DND-41 (cell line): ENCODE measurements at regions not wholly inside any gene's neighbourhood (a gene's known extent, or its start where the extent isn't known, plus 50 kb on each side); places are given as distances from the start of the nearest gene placed in this dataset.

Experiments
- EZH2 ChIP-seq: IDR thresholded peaks from 3 replicates; pipeline ENCODE4 v1.6.1; 2012; ENCODE audit warnings: borderline replicate concordance, low read depth, mild to moderate bottlenecking, moderate library complexity, low read length, inconsistent platforms; ENCODE audit not compliant: severe bottlenecking
- TF ChIP-seq, protein P1 (sequence below): IDR thresholded peaks from 2 replicates; pipeline ENCODE4 v1.5.1; 2012; ENCODE audit warnings: borderline replicate concordance, low read length, moderate library complexity, mild to moderate bottlenecking; ENCODE audit not compliant: poor library complexity, severe bottlenecking; ENCODE audit errors: extremely low read depth

- TF ChIP-seq, protein P1, sequence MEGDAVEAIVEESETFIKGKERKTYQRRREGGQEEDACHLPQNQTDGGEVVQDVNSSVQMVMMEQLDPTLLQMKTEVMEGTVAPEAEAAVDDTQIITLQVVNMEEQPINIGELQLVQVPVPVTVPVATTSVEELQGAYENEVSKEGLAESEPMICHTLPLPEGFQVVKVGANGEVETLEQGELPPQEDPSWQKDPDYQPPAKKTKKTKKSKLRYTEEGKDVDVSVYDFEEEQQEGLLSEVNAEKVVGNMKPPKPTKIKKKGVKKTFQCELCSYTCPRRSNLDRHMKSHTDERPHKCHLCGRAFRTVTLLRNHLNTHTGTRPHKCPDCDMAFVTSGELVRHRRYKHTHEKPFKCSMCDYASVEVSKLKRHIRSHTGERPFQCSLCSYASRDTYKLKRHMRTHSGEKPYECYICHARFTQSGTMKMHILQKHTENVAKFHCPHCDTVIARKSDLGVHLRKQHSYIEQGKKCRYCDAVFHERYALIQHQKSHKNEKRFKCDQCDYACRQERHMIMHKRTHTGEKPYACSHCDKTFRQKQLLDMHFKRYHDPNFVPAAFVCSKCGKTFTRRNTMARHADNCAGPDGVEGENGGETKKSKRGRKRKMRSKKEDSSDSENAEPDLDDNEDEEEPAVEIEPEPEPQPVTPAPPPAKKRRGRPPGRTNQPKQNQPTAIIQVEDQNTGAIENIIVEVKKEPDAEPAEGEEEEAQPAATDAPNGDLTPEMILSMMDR = no peak
- TF ChIP-seq EZH2 = no peak
Observed at GRCh38 chr13:74550039-74550438, 415.8 kb upstream of the KLF12 start.
